GM18498 (cell line): ENCODE measurements at regions not wholly inside any gene's neighbourhood (a gene's known extent, or its start where the extent isn't known, plus 50 kb on each side); places are given as distances from the start of the nearest gene placed in this dataset.
"Not testable (repeated sequence)": the region's sequence is repeated elsewhere in the genome, so short reads cannot be mapped to it uniquely, and the experiment has no call there.

Experiments used
- ATAC-seq: cut with Tn5 transposase; IDR thresholded peaks from one replicate; pipeline ENCODE4 v1.9.1; 2021; ENCODE audit warnings: mild to moderate bottlenecking, moderate library complexity; ENCODE audit not compliant: unreplicated experiment

GRCh38 chrX:34279866-34280560 lies 147.9 kb upstream of the FAM47A start:
- no peak for ATAC-seq

GRCh38 chrX:34275699-34276098 lies 143.6 kb upstream of the FAM47A start:
- ATAC-seq, result no peak

GRCh38 chrX:34270434-34270833 lies 138.3 kb upstream of the FAM47A start:
- ATAC-seq, result no peak

- no peak for ATAC-seq
Measured at GRCh38 chrX:34238896-34239295, 106.8 kb upstream of the FAM47A start.

- not testable (repeated sequence) for ATAC-seq
Measured at GRCh38 chrX:34230156-34230555, 98.0 kb upstream of the FAM47A start.

GRCh38 chrX:34227804-34228203 lies 95.7 kb upstream of the FAM47A start:
- no peak for ATAC-seq

- ATAC-seq, result no peak
Measured at GRCh38 chrX:34223574-34223973, 91.5 kb upstream of the FAM47A start.

GRCh38 chrX:34218063-34218462 lies 85.9 kb upstream of the FAM47A start:
- no peak for ATAC-seq

- ATAC-seq, result no peak
Measured at GRCh38 chrX:34197946-34198345, 65.8 kb upstream of the FAM47A start.
